Fibroblast of villous mesenchyme (primary cell): ENCODE measurements at regions not wholly inside any gene's neighbourhood (a gene's known extent, or its start where the extent isn't known, plus 50 kb on each side); places are given as distances from the start of the nearest gene placed in this dataset.

Source experiments
- DNase-seq: peaks from one replicate; pipeline ENCODE4 v3.0.0-alpha.2; 2010; ENCODE audit warnings: low read depth
- H3K4me3 ChIP-seq: 2 replicates; pipeline ENCODE4 v1.5.1; 2011; ENCODE audit warnings: low read depth, mild to moderate bottlenecking, low read length
- CTCF ChIP-seq: IDR thresholded peaks from 2 replicates; pipeline ENCODE4 v1.5.1; 2012; ENCODE audit warnings: low read depth, mild to moderate bottlenecking, low read length; ENCODE audit not compliant: insufficient read depth

GRCh38 chr17:77311371-77311981 is 170.7 kb downstream of the SEC14L1 start:
- TF ChIP-seq CTCF, result no peak
- no peak overlapping the region for H3K4me3 ChIP-seq
- DNase-seq, result no peak

GRCh38 chr17:77312061-77312701 is 171.4 kb downstream of the SEC14L1 start:
- no peak for DNase-seq
- no peak for TF ChIP-seq CTCF
- no peak overlapping the region for H3K4me3 ChIP-seq

GRCh38 chr17:77312786-77313599 is 172.2 kb downstream of the SEC14L1 start:
- no peak for TF ChIP-seq CTCF
- H3K4me3 ChIP-seq, result no peak overlapping the region
- peak; percentile 93 for DNase-seq

GRCh38 chr17:77313831-77314230 is 173.1 kb downstream of the SEC14L1 start:
- DNase-seq, result no peak
- TF ChIP-seq CTCF, result no peak
- H3K4me3 ChIP-seq, result no peak overlapping the region

- DNase-seq, result no peak
These were observed 173.8 kb downstream of the SEC14L1 start for GRCh38 chr17:77314601-77315000.

GRCh38 chr17:77315010-77315409 is 174.2 kb downstream of the SEC14L1 start:
- no peak for TF ChIP-seq CTCF
- no peak overlapping the region for H3K4me3 ChIP-seq
- DNase-seq, result no peak

More at GRCh38 chr17:77314601-77315000, 173.8 kb downstream of the SEC14L1 start:
- H3K4me3 ChIP-seq, result no peak overlapping the region
- no peak for TF ChIP-seq CTCF
